NCI-H146 treated with DMSO at 0.1 percent for 48 hours (cell line): ENCODE measurements at regions not wholly inside any gene's neighbourhood (a gene's known extent, or its start where the extent isn't known, plus 50 kb on each side); places are given as distances from the start of the nearest gene placed in this dataset.

Experiments
- DNase-seq: peaks from one replicate; lab custom pipeline; 2025; ENCODE audit not compliant: unreplicated experiment; lab: John Stamatoyannopoulos, UW

- DNase-seq, result no peak
These were observed 135.7 kb upstream of the XYLT1 start for GRCh38 chr16:17606460-17606859.

DNA sequence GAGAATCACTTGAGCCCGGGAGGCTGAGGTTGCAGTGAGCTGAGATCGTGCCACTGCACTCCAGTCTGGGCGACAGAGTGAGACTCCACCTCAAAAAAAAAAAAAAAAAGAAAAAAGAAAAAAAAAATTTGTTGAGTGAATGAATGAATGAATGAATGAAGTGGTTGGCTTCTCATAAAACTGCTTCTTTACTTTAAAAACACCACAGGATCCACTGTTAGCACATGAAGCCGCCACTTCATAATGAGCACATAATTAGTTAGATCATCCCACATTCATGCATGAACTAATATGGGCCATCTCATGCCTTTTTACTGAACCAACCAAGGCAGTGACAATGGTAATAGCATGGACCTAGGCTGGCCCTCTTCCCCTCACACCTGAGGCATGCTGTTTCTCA is 135.0 kb upstream of the XYLT1 start:
- no peak for DNase-seq

GRCh38 chr16:17603626-17604025 is 132.9 kb upstream of the XYLT1 start:
- no peak for DNase-seq

GRCh38 chr16:17602678-17603077 is 131.9 kb upstream of the XYLT1 start:
- no peak for DNase-seq

GRCh38 chr16:17598968-17599367 is 128.2 kb upstream of the XYLT1 start:
- no peak for DNase-seq

DNA sequence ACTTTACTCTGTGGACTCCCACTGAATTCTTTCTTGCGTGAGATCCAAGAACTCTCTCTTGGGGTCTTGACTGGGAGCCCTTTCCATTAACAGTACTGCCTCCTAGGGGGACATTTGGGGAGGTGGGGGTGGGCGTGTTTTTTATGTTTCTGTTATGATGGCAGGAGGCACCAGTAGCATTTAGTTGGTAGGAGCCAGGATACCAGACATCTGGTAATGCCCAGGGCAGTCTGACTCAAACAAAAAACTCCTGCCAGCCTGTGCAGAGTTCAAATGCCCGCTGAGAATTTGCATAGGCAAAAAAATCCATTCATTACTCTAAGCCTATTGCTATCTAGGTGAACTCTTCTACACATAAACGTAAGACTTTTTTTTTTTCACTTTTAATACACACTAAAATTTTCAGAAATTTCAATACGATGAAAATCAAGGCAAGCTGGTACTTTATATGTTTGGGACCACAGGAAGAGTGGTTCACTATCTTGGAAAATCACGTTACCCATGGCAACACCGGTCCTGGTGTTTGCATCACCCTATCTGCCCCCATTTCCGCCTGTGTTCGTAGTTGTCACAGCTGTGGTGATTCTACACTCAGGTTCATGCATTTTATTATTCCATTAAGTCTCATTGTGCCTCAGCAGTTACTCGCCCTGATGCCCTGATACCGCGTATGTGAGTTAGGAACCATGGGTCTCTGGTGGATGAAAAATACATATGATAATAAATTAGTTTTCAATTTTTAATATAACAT is 121.1 kb upstream of the XYLT1 start:
- DNase-seq, result no peak

- DNase-seq, result no peak
These were observed 120.2 kb upstream of the XYLT1 start for GRCh38 chr16:17590711-17591654.

DNA sequence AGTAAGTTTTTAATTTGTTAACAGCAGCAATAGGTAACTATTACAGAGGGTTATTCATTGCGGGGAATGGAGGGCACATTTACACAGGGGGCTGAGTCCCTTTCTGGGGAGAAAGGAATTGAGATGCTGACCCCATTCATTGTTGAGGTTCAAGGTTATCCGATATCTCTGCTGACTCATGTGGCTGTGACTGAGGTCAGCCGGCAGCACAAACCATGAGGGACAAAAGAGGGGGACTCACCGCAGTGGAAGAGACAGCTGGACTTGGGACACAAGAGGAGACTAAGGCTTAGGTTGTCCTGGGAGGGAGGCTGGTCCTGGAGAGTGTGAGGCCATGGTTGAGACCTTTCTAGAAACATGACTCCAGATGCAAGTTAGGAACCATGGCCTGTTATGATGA is 119.1 kb upstream of the XYLT1 start:
- no peak for DNase-seq

- no peak for DNase-seq
These were observed 114.8 kb upstream of the XYLT1 start for GRCh38 chr16:17585449-17586074.

- DNase-seq, result no peak
These were observed 108.5 kb upstream of the XYLT1 start for GRCh38 chr16:17578981-17579874.

GRCh38 chr16:17574256-17574655 is 103.5 kb upstream of the XYLT1 start:
- no peak for DNase-seq

DNA sequence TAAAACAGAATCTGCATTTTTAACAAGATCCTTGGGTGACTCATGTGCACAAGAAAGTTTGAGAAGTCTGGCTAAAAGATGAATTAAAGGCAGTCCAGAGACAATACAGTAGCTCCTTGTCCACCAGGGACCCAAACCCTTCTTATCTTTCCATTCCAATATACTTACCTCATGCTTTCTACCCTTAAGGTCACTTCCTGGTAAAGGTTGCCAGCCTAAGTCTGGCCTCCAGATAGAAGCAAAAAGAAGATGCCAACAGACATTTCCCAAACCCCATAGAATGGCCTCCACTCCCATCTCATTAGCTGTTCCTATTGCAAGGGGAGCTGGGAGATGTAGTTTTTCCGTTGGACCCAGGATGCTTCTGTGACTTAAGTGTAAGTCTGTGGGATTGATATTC is 101.4 kb upstream of the XYLT1 start:
- DNase-seq, result no peak

DNA sequence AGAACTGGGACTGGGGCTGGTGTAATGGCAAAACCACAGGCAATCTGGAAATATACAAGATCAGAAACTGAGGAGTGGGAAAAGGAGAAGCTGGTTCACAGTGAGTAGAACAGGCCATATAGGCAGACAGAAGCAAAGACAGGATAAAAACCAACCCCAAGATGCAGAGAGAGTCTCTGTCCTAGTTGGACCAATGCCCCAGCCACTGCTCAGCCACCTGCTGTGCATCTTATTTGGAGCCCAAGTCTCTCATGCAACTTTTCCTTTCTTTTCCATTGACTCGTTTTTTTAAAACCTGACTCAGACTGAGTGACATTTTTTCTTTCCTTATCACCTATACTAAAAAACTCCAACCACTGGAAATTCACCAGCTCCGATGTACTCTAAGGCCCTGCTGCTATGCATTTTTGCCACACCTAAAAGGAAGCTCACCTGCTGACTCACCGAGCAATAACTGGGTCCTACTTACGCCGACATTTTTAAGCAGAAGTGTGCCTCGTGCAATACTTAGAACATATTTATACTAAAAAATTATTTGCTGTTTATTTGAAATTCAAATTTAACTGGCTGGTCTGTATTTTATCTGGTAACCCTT is 100.8 kb upstream of the XYLT1 start:
- DNase-seq, result no peak

GRCh38 chr16:17568239-17568638 is 97.5 kb upstream of the XYLT1 start:
- DNase-seq, result no peak

- no peak for DNase-seq
These were observed 96.7 kb upstream of the XYLT1 start for GRCh38 chr16:17567455-17567854.

DNA sequence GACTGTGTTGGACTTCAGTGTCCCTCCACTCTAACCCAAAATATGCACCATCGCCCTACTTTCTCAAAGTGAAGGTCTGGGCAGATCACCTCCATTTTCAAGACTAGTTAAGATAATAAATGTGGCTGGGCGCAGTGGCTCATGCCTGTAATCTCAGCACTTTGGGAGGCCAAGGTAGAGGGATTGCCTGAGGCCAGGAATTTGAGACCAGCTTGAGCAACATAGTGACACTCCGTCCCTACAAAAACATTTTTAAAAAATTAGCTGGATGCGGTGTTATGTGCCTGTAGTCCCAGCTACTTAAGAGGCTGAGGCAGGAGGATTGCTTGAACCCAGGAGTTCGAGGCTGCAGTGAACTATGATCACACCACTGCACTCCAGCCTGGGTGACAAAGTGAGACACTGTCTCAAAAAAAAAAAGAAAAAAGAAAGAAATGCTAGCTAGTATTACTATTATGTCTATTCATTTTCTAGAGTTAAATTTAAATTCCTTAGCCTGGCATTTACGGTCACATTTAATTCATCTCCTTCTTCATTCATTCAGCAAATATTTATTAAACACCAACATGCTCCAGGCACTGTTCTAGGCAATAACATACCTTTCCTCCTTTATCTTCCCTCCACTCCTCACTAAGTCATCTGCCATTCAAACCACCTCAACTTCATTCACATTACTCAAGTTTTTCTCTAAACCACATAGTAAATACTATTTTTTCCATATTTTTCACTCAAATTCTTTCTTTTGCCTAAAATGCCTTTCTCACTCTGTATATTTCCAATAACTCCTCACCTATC is 96.1 kb upstream of the XYLT1 start:
- DNase-seq, result no peak

DNA sequence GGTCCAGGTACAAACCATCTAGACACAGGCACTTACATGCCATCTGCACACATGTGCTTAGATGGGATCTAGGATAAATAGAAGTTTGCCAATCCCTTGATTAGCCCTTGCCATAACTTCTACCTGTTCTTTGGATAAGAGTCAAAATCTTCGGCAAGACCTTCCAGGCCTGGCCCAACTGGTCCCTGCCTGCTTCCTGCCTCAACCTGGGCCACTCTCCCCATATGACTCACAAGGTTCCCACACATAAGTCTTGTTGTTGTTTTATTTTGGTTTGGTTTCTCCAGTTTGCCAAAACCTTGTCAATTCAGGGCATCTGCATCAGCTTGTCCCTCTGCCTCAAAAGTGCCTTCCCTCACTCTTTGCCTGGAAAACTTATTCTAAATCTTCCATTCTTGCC is 95.3 kb upstream of the XYLT1 start:
- no peak for DNase-seq

GRCh38 chr16:17565605-17566004 is 94.8 kb upstream of the XYLT1 start:
- DNase-seq, result no peak

- DNase-seq, result no peak
These were observed 94.1 kb upstream of the XYLT1 start for GRCh38 chr16:17564856-17565255.
